ENCODE measurements at regions not wholly inside any gene's neighbourhood (a gene's known extent, or its start where the extent isn't known, plus 50 kb on each side); places are given as distances from the start of the nearest gene placed in this dataset.
"Not testable (repeated sequence)": the region's sequence is repeated elsewhere in the genome, so short reads cannot be mapped to it uniquely, and the experiment has no call there.

- DNase-seq (ENCODE audit: low spot score): no peak
These were observed 396.8 kb upstream of the CCDC179 start for GRCh38 chr11:23257088-23257487.

GRCh38 chr11:23257556-23257955 lies 397.3 kb upstream of the CCDC179 start:
- no peak for DNase-seq (ENCODE audit: low spot score)

- DNase-seq (ENCODE audit: low spot score): no peak
These were observed 403.2 kb upstream of the CCDC179 start for GRCh38 chr11:23263466-23263865.

- DNase-seq (ENCODE audit: low spot score): no peak
These were observed 411.8 kb upstream of the CCDC179 start for GRCh38 chr11:23272095-23272494.

- no peak for DNase-seq (ENCODE audit: low spot score)
These were observed 417.8 kb upstream of the CCDC179 start for GRCh38 chr11:23278121-23278520.

- DNase-seq (ENCODE audit: low spot score): no peak
These were observed 419.8 kb upstream of the CCDC179 start for GRCh38 chr11:23280088-23280487.

- DNase-seq (ENCODE audit: low spot score): no peak
These were observed 423.4 kb upstream of the CCDC179 start for GRCh38 chr11:23283666-23284065.

- DNase-seq (ENCODE audit: low spot score): no peak
These were observed 424.4 kb upstream of the CCDC179 start for GRCh38 chr11:23284631-23285030.

- DNase-seq (ENCODE audit: low spot score): no peak
These were observed 427.9 kb upstream of the CCDC179 start for GRCh38 chr11:23288003-23288783.

- peak; percentile 15 for DNase-seq (ENCODE audit: low spot score)
These were observed 435.0 kb upstream of the CCDC179 start for GRCh38 chr11:23295241-23295640.

- no peak for DNase-seq (ENCODE audit: low spot score)
These were observed 447.8 kb upstream of the CCDC179 start for GRCh38 chr11:23308041-23308440.

GRCh38 chr11:23310276-23310675 lies 450.0 kb upstream of the CCDC179 start:
- DNase-seq (ENCODE audit: low spot score): no peak

GRCh38 chr11:23311986-23312940 lies 452.0 kb upstream of the CCDC179 start:
- no peak for DNase-seq (ENCODE audit: low spot score)

- no peak for DNase-seq (ENCODE audit: low spot score)
These were observed 452.7 kb upstream of the CCDC179 start for GRCh38 chr11:23313001-23313400.

- DNase-seq (ENCODE audit: low spot score): no peak
These were observed 453.9 kb upstream of the CCDC179 start for GRCh38 chr11:23314162-23314561.

GRCh38 chr11:23315286-23315685 lies 455.0 kb upstream of the CCDC179 start:
- no peak for DNase-seq (ENCODE audit: low spot score)

GRCh38 chr11:23317816-23318215 lies 457.5 kb upstream of the CCDC179 start:
- DNase-seq (ENCODE audit: low spot score): no peak

GRCh38 chr11:23318670-23319069 lies 458.4 kb upstream of the CCDC179 start:
- DNase-seq (ENCODE audit: low spot score): no peak

GRCh38 chr11:23320131-23320530 lies 459.9 kb upstream of the CCDC179 start:
- DNase-seq (ENCODE audit: low spot score): no peak

- not testable (repeated sequence) for DNase-seq (ENCODE audit: low spot score)
These were observed 475.3 kb upstream of the CCDC179 start for GRCh38 chr11:23335586-23335985.

GRCh38 chr11:23336961-23337360 lies 476.7 kb upstream of the CCDC179 start:
- DNase-seq (ENCODE audit: low spot score): no peak

- DNase-seq (ENCODE audit: low spot score): no peak
These were observed 493.3 kb upstream of the CCDC179 start for GRCh38 chr11:23353611-23354010.

- DNase-seq (ENCODE audit: low spot score): no peak
These were observed 499.0 kb upstream of the CCDC179 start for GRCh38 chr11:23359297-23359696.
